ENCODE measurements at regions not wholly inside any gene's neighbourhood (a gene's known extent, or its start where the extent isn't known, plus 50 kb on each side); places are given as distances from the start of the nearest gene placed in this dataset.

GRCh38 chr9:13879981-13880380, 434.0 kb downstream of the NFIB start:
- no peak for DNase-seq (ENCODE audit: extremely low spot score)
- WGBS: 90% methylated on average over 1 of the region's 1 CpG
- Histone ChIP-seq H3K36me3 (ENCODE audit: insufficient read depth) (no peaks in the 10 kb centered on the region), H3K4me1 (ENCODE audit: insufficient read depth) (no peaks in the 10 kb centered on the region), H3K4me3 (ENCODE audit: low read depth, low read length) (no peak overlapping the region), H3K27ac (ENCODE audit: low read depth) (no peak overlapping the region)

DNA sequence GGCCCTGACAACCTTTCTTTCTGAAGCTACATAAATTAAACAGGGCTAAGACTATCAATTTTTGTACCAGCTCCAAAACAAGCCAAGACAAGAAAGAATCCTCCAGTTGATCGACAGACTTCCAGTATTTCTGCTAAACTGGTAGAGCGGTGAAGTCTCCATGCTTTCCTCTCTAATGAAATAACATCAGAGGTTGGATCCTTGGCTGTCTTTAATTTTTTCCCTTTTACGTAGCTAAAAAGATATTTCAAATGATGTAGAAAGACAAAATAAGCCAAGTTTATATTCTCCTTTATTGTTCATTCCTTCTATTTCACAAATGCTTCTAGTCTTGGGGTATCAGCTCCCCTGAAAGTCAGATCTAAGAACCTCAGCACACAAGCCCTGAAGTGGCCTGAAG, 434.9 kb downstream of the NFIB start:
- Histone ChIP-seq H3K36me3 (ENCODE audit: insufficient read depth) (no peaks in the 10 kb centered on the region), H3K4me1 (ENCODE audit: insufficient read depth) (no peaks in the 10 kb centered on the region), H3K27ac (ENCODE audit: low read depth) (no peak overlapping the region), H3K4me3 (ENCODE audit: low read depth, low read length) (no peak overlapping the region)
- 87% methylated on average over 3 of the region's 3 CpGs for WGBS
- DNase-seq (ENCODE audit: extremely low spot score): no peak

GRCh38 chr9:13878241-13878711, 435.7 kb downstream of the NFIB start:
- 52% methylated on average over 3 of the region's 3 CpGs for WGBS
- peak; percentile 33 for DNase-seq (ENCODE audit: extremely low spot score)
- no peak overlapping the region for H3K27ac ChIP-seq (ENCODE audit: low read depth)
- H3K4me1 ChIP-seq (ENCODE audit: insufficient read depth): no peaks in the 10 kb centered on the region
- no peaks in the 10 kb centered on the region for H3K36me3 ChIP-seq (ENCODE audit: insufficient read depth)
- H3K4me3 ChIP-seq (ENCODE audit: low read depth, low read length): no peak overlapping the region

GRCh38 chr9:13876741-13877140, 437.2 kb downstream of the NFIB start:
- Histone ChIP-seq H3K4me1 (ENCODE audit: insufficient read depth) (no peaks in the 10 kb centered on the region), H3K36me3 (ENCODE audit: insufficient read depth) (no peaks in the 10 kb centered on the region), H3K27ac (ENCODE audit: low read depth) (no peak overlapping the region), H3K4me3 (ENCODE audit: low read depth, low read length) (no peak overlapping the region)
- DNase-seq (ENCODE audit: extremely low spot score): no peak
- 77% methylated on average over 1 of the region's 1 CpG for WGBS

DNA sequence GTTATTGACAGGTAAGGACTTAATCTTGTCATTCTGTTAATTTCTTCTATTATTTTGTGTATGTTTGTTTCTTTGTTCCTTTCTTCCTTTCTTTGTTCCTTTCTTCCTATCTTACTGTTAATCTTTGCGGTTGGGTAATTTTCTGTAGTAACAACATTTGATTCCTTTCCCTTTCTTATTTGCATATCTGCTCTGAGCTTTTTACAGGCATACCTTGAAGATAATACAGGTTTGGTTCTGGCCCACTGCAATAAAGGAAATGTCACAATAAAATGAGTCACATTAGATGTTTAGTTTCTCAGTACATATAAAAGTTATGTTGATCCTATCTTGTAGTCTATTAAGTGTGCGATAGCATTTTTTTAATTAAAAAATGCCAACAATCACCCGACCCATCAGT, 440.7 kb downstream of the NFIB start:
- Histone ChIP-seq H3K27ac (ENCODE audit: low read depth) (no peak overlapping the region), H3K4me3 (ENCODE audit: low read depth, low read length) (no peak overlapping the region), H3K4me1 (ENCODE audit: insufficient read depth) (no peaks in the 10 kb centered on the region), H3K36me3 (ENCODE audit: insufficient read depth) (no peaks in the 10 kb centered on the region)
- no peak for DNase-seq (ENCODE audit: extremely low spot score)
- WGBS: 90% methylated on average over 3 of the region's 3 CpGs

GRCh38 chr9:13868336-13868735, 445.6 kb downstream of the NFIB start:
- no peaks in the 10 kb centered on the region for H3K4me1 ChIP-seq (ENCODE audit: insufficient read depth)
- H3K27ac ChIP-seq (ENCODE audit: low read depth): no peak overlapping the region
- DNase-seq (ENCODE audit: extremely low spot score): no peak
- no peaks in the 10 kb centered on the region for H3K36me3 ChIP-seq (ENCODE audit: insufficient read depth)
- no peak overlapping the region for H3K4me3 ChIP-seq (ENCODE audit: low read depth, low read length)
- 93% methylated on average over 4 of the region's 4 CpGs for WGBS

DNA sequence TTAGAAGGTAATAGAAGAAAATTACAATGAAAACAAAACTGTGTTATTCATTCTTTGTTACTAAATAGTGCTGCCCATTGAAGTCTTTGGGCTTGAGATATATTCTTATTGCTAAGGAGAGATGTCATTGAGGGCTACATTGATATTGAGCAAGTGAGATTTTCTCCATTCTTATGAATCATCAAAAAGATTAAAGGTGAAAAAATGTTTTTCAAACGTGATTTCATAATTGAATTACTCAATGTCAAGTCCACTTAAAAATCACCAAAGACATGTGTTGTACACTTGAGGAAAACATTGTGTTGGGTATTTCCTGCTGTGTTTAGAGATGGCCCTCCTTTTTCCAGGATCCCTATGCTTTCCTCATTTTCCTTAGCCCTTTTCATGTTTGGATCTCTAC, 448.1 kb downstream of the NFIB start:
- H3K27ac ChIP-seq (ENCODE audit: low read depth): no peak overlapping the region
- no peak for DNase-seq (ENCODE audit: extremely low spot score)
- H3K36me3 ChIP-seq (ENCODE audit: insufficient read depth): no peaks in the 10 kb centered on the region
- H3K4me3 ChIP-seq (ENCODE audit: low read depth, low read length): no peak overlapping the region
- 63% methylated on average over 1 of the region's 1 CpG for WGBS
- H3K4me1 ChIP-seq (ENCODE audit: insufficient read depth): no peaks in the 10 kb centered on the region

DNA sequence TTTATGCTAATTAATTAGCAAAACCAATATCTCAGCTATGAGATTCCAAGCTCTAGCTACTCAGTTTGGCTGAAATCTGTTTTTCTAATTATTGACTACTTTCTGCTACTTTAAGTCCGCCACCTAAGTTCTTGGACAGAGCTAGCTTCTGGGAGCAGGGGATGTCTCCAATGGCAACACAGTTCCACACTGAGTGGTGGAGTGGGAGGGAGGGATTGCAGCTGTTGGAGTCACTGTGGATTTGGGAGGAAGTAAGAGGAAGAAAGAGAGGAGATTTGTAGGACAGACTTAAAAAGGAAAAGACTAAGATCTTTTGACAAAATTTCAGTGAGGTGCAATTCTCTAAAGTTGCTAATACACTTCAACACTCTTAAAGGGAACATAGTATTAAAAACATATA, 450.8 kb downstream of the NFIB start:
- Histone ChIP-seq H3K36me3 (ENCODE audit: insufficient read depth) (no peaks in the 10 kb centered on the region), H3K27ac (ENCODE audit: low read depth) (no peak overlapping the region), H3K4me1 (ENCODE audit: insufficient read depth) (no peaks in the 10 kb centered on the region), H3K4me3 (ENCODE audit: low read depth, low read length) (no peak overlapping the region)
- peak; percentile 76 for DNase-seq (ENCODE audit: extremely low spot score)
- WGBS: 21% methylated on average over 1 of the region's 1 CpG

DNA sequence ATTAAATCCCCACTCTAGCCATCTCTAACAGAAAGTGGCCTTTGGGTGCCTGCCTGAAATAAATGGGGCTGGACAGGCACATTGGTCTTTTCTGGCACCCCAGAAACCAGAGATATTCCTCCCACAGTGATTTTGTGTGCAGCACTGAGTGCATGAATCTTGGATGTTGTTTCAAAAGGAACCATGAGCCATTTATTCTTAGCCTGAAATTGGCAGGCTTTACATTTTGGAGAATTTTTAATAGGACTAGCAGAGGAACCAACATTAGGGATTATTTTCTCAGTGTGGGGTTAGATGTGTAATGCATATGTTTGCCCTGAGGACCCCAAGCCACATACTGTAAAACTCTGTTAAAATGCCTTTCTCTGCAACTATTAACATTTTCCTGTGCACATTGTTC, 451.3 kb downstream of the NFIB start:
- Histone ChIP-seq H3K36me3 (ENCODE audit: insufficient read depth) (no peaks in the 10 kb centered on the region), H3K4me1 (ENCODE audit: insufficient read depth) (no peaks in the 10 kb centered on the region), H3K4me3 (ENCODE audit: low read depth, low read length) (no peak overlapping the region), H3K27ac (ENCODE audit: low read depth) (no peak overlapping the region)
- DNase-seq (ENCODE audit: extremely low spot score): no peak

DNA sequence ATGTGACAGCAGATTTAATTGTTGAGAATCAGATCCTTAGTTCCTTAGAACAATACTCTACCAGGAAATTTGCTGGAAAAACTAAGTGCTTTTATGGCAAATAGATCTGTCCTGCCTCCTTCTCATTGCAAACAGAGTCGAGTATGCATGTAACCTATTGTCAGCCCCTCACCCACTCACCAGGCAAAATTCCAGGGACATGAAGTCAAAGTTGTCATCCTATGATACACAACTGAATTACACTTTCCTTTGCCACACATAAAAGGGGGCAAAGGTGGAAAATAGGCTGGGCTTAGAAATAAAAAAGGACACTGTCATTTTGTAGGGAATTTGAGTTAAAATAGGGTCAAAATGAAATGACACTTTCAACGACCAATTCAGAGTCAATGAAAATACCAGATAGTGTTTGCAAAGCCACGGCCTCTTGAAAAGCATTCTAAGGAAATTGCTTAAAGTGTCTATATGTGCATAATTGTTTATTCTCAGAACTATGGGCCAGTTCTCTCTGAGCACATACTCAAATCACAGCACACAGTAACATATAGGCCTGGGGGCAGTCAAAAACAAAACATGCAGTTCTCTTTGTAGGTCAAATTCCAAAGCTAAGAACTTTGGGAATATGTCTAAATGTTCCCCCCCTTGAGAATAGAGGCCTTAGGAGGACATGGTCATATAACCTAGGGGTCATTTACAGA, 452.8 kb downstream of the NFIB start:
- 74% methylated on average over 3 of the region's 3 CpGs for WGBS
- no peak overlapping the region for H3K27ac ChIP-seq (ENCODE audit: low read depth)
- no peak for DNase-seq (ENCODE audit: extremely low spot score)

GRCh38 chr9:13860019-13860418, 453.9 kb downstream of the NFIB start:
- WGBS: 67% methylated on average over 5 of the region's 5 CpGs
- Histone ChIP-seq H3K4me1 (ENCODE audit: insufficient read depth) (no peaks in the 10 kb centered on the region), H3K36me3 (ENCODE audit: insufficient read depth) (no peaks in the 10 kb centered on the region), H3K27ac (ENCODE audit: low read depth) (peak overlapping the region; percentile 5), H3K4me3 (ENCODE audit: low read depth, low read length) (no peak overlapping the region)
- no peak for DNase-seq (ENCODE audit: extremely low spot score)

More for the DNA sequence above, 452.8 kb downstream of the NFIB start:
- Histone ChIP-seq H3K36me3 (ENCODE audit: insufficient read depth) (no peaks in the 10 kb centered on the region), H3K4me3 (ENCODE audit: low read depth, low read length) (no peak overlapping the region), H3K4me1 (ENCODE audit: insufficient read depth) (no peaks in the 10 kb centered on the region)

DNA sequence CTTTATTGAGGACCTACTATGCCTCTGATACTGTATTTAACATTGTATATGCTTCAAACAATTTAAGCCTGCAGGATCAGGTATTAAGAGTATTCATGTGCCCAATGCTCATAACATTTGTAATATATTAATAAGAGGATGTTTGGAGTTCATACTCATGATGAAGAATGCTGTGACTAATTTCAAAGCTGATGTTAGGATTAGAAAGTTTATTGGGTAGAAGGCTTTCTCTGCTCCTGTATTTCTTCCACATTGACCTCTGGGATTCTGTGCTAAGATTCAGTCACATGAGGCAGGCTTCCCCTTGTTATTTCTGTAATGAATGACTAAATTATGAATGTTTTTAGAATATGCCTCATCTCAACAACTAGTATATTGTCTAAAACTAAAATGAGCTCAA, 456.4 kb downstream of the NFIB start:
- no peak overlapping the region for H3K27ac ChIP-seq (ENCODE audit: low read depth)

DNA sequence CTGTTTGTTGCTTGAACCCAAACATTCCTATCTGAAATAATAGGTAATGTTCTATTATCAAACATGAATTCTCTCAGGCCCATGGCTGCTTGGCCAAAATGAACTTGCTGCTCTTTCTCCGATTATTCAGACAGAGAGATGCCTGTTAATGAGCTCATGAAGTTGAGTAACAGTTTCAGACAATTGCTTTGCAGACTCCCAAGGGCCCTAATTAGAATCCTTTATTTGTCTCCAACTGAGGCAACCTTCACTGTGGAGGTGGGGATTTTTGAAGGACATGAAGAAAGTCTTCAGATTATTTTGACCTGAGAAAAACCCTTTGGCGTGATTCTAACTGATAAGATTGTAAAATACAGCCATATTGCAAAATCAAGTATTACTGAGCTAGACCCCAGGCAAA, 466.7 kb downstream of the NFIB start:
- no peaks in the 10 kb centered on the region for H3K36me3 ChIP-seq (ENCODE audit: insufficient read depth)
- 87% methylated on average over 2 of the region's 2 CpGs for WGBS
- H3K4me1 ChIP-seq (ENCODE audit: insufficient read depth): no peaks in the 10 kb centered on the region
- H3K4me3 ChIP-seq (ENCODE audit: low read depth, low read length): no peak overlapping the region
- no peak for DNase-seq (ENCODE audit: extremely low spot score)
- H3K27ac ChIP-seq (ENCODE audit: low read depth): no peak overlapping the region

More for the DNA sequence above, 456.4 kb downstream of the NFIB start:
- no peak for DNase-seq (ENCODE audit: extremely low spot score)
- Histone ChIP-seq H3K4me1 (ENCODE audit: insufficient read depth) (no peaks in the 10 kb centered on the region), H3K36me3 (ENCODE audit: insufficient read depth) (no peaks in the 10 kb centered on the region), H3K4me3 (ENCODE audit: low read depth, low read length) (no peak overlapping the region)

DNA sequence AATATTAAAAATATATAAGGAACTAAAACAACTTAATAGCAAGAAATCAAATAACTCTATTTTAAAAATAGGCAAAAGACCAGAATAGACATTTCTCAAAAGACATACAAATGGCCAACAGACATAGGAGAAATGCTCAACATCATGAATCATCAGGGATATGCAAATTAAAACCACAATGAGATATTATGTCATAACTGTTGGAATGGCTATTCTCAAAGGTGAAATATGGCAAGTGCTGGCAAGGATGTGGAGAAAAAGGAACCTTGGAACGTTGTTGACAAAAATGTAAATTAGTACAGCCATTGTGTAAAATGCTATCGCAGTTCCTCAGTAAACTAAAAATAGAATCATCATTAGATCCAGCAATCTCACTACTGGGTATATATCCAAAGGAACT, 468.5 kb downstream of the NFIB start:
- Histone ChIP-seq H3K27ac (ENCODE audit: low read depth) (no peak overlapping the region), H3K36me3 (ENCODE audit: insufficient read depth) (no peaks in the 10 kb centered on the region), H3K4me3 (ENCODE audit: low read depth, low read length) (no peak overlapping the region), H3K4me1 (ENCODE audit: insufficient read depth) (no peaks in the 10 kb centered on the region)
- no peak for DNase-seq (ENCODE audit: extremely low spot score)
- WGBS: 76% methylated on average over 2 of the region's 2 CpGs
